Tibial artery (tissue), 4 donors: ENCODE measurements at regions not wholly inside any gene's neighbourhood (a gene's known extent, or its start where the extent isn't known, plus 50 kb on each side); places are given as distances from the start of the nearest gene placed in this dataset.

Experiments used
- DNase-seq, 2 donors: peaks; one replicate each; pipeline ENCODE4 v3.0.0-alpha.2; 2019
- H3K27ac ChIP-seq, 2 donors: fragments of 200-600 bp; sonication (generic) in 1 of 2; 1 replicate in 1 of 2; 2 replicates in 1 of 2; pipeline ENCODE4 v1.5.1; 2018 to 2019; ENCODE audit warnings: mild to moderate bottlenecking in 1 of 2
- H3K27me3 ChIP-seq, 2 donors: fragments of 200-600 bp; sonication (generic) in 1 of 2; one replicate each; pipeline versions ENCODE4 v1.5.1 to v1.6.0; 2016 to 2019
- H3K36me3 ChIP-seq, 3 donors: fragments of 200-600 bp; sonication (generic) in 2 of 3; one replicate each; pipeline ENCODE4 v1.5.1; 2016 to 2019; ENCODE audit warnings: mild to moderate bottlenecking in 2 of 3
- H3K4me1 ChIP-seq, 4 donors: fragments of 200-600 bp; sonication (generic) in 2 of 4; 1 replicate in 3 of 4; 2 replicates in 1 of 4; pipeline ENCODE4 v1.5.1; 2016 to 2019
- H3K4me3 ChIP-seq, 2 donors: fragments of 200-600 bp; sonication (generic) in 1 of 2; 1 replicate in 1 of 2; 2 replicates in 1 of 2; pipeline ENCODE4 v1.5.1; 2018 to 2019; ENCODE audit warnings: mild to moderate bottlenecking in 2 of 2
- H3K9me3 ChIP-seq, 3 donors: fragments of 200-600 bp; sonication (generic) in 1 of 3; one replicate each; pipeline ENCODE4 v1.5.1; 2016 to 2019
- CTCF ChIP-seq, 2 experiments: fragments of 200-600 bp in 1 of 2; fragments of 450-650 bp in 1 of 2; IDR thresholded peaks; one replicate each; pipeline ENCODE4 v1.5.1; 2017 to 2019; ENCODE audit warnings: antibody characterized with exemption in 2 of 2, mild to moderate bottlenecking in 1 of 2, moderate library complexity in 1 of 2
- intact Hi-C: fragments of 100-400 bp; cut with DNase I; formaldehyde crosslinking; loops from one replicate; pipeline ENCODE4 v1.15.0; 2023; ENCODE audit warnings: low total_unique reads

DNA sequence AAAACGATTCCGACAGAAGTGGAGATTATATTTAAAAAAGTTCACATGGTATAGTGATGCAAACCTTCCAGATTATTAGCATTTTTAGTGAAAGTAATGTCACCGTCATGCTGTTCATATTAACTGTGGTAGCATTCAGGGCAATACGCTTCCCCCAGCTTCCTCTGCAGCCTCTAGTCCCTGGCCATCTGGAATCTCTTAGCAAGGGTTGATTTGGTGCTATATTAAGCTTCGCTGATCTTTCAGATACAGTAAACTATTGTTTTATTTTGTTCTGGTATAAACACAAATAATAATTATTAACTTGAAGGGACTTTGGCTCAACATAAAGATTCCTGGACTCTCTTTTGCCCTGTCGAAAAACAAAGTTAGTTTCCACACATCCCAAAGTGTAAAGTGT is 1080.5 kb upstream of the TENM3 start:
- DNase-seq: no peak
- no peak for TF ChIP-seq CTCF (IDR thresholded peaks at IDR 0.05)
- Histone ChIP-seq H3K4me1 (no peaks in the 10 kb centered on the region), H3K9me3 (no peaks in the 10 kb centered on the region), H3K36me3 (no peaks in the 10 kb centered on the region), H3K27ac (no peak overlapping the region), H3K27me3 (no peaks in the 10 kb centered on the region), H3K4me3 (no peak overlapping the region)
- intact Hi-C loops: no loop called here

- Histone ChIP-seq H3K4me3 (no peak overlapping the region), H3K27me3 (no peaks in the 10 kb centered on the region), H3K9me3 (no peaks in the 10 kb centered on the region), H3K27ac (no peak overlapping the region), H3K36me3 (no peaks in the 10 kb centered on the region), H3K4me1 (no peaks in the 10 kb centered on the region)
- no peak for TF ChIP-seq CTCF (IDR thresholded peaks at IDR 0.05)
- intact Hi-C loops: no loop called here
- no peak for DNase-seq
These were observed 1076.3 kb upstream of the TENM3 start for GRCh38 chr4:181166742-181167399.

- Histone ChIP-seq H3K9me3 (no peaks in the 10 kb centered on the region), H3K4me3 (no peak overlapping the region), H3K27ac (no peak overlapping the region), H3K36me3 (no peaks in the 10 kb centered on the region), H3K4me1 (no peaks in the 10 kb centered on the region), H3K27me3 (no peaks in the 10 kb centered on the region)
- DNase-seq: no peak
- intact Hi-C loops: no loop called here
- TF ChIP-seq CTCF (IDR thresholded peaks at IDR 0.05): no peak
These were observed 1075.0 kb upstream of the TENM3 start for GRCh38 chr4:181168011-181168805.

GRCh38 chr4:181173046-181173445 is 1070.2 kb upstream of the TENM3 start:
- no peak for TF ChIP-seq CTCF (IDR thresholded peaks at IDR 0.05)
- Histone ChIP-seq H3K4me3 (no peak overlapping the region), H3K27me3 (no peaks in the 10 kb centered on the region), H3K27ac (no peak overlapping the region), H3K9me3 (no peaks in the 10 kb centered on the region), H3K36me3 (no peaks in the 10 kb centered on the region), H3K4me1 (no peaks in the 10 kb centered on the region)
- intact Hi-C loops: no loop called here
- DNase-seq: no peak

DNA sequence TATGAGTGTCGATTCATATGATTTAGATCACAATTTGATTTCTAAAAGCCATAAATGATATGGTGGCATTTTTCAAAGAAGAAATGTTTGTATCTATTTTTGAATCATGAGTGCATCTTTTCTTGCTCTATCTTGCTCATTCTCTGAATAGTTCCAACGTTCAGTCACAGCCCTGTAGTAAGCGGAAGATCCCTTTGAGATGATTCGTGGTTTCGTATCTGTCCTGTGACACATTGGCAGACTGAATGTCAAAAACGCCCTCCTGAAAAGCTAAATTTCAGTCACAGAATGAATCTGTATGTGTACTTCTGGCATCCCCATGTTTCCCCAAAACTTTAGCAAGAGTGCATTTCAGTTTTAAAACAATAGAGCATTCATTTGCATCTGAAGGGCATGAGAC is 1066.9 kb upstream of the TENM3 start:
- Histone ChIP-seq H3K36me3 (no peaks in the 10 kb centered on the region), H3K9me3 (no peaks in the 10 kb centered on the region), H3K27me3 (no peaks in the 10 kb centered on the region), H3K27ac (no peak overlapping the region), H3K4me1 (no peaks in the 10 kb centered on the region), H3K4me3 (no peak overlapping the region)
- no peak for DNase-seq
- TF ChIP-seq CTCF (IDR thresholded peaks at IDR 0.05): no peak
- intact Hi-C loops: no loop called here
